Panc1 (cell line): ENCODE measurements at regions not wholly inside any gene's neighbourhood (a gene's known extent, or its start where the extent isn't known, plus 50 kb on each side); places are given as distances from the start of the nearest gene placed in this dataset.

Source experiments
- ATAC-seq: fragments of 200-7000 bp; cut with Tn5 transposase; 2 replicates; pipeline ENCODE4 v1.9.1; 2020; ENCODE audit warnings: mild to moderate bottlenecking, moderate library complexity
- BruUV-seq: library from RNA; stranded (reverse); fragments of 400-500 nt; replicated peaks from 2 replicates; lab custom pipeline; 2021; lab: Mats Ljungman, UMichigan
- CTCF ChIA-PET: fragments of 300-600 bp; sonication (Branson Sonifier 250); formaldehyde crosslinking; loops from one replicate; lab custom pipeline; 2022; ENCODE audit warnings: antibody characterized with exemption; lab: Charles Lee
- POLR2A ChIA-PET: fragments of 300-600 bp; sonication (Branson Sonifier 250); formaldehyde crosslinking; loops from one replicate; lab custom pipeline; 2022; ENCODE audit warnings: antibody characterized with exemption; lab: Charles Lee
- DNase-seq: peaks from one replicate; pipeline ENCODE4 v3.0.0-alpha.2; 2010; ENCODE audit warnings: low read depth, low spot score
- H3K27ac ChIP-seq: 2 replicates; pipeline ENCODE4 v1.5.1; 2011; ENCODE audit warnings: mild to moderate bottlenecking, low read length, inconsistent platforms
- H3K27me3 ChIP-seq: fragments of 200-500 bp; sonication (Bioruptor generic); 2 replicates; pipeline ENCODE4 v1.6.0; 2014; ENCODE audit warnings: low read length, inconsistent platforms; ENCODE audit not compliant: control insufficient read depth, insufficient read depth
- H3K36me3 ChIP-seq: fragments of 200-500 bp; sonication (Bioruptor generic); 2 replicates; pipeline ENCODE4 v1.5.1; 2014; ENCODE audit warnings: inconsistent platforms, mild to moderate bottlenecking, low read length, moderate library complexity; ENCODE audit not compliant: control insufficient read depth, insufficient read depth
- H3K4me1 ChIP-seq: 2 replicates; pipeline ENCODE4 v1.5.1; 2011; ENCODE audit warnings: inconsistent platforms, mild to moderate bottlenecking, low read length, moderate library complexity; ENCODE audit not compliant: control insufficient read depth, insufficient read depth
- H3K4me3 ChIP-seq, 2 experiments: 2 replicates each; pipeline ENCODE4 v1.5.1; 2011 to 2012; ENCODE audit warnings: low read depth in 2 of 2, low read length in 2 of 2, mild to moderate bottlenecking in 2 of 2, inconsistent platforms in 1 of 2, moderate library complexity in 1 of 2
- H3K9me3 ChIP-seq: fragments of 200-500 bp; sonication (Bioruptor generic); 2 replicates; pipeline ENCODE4 v1.5.1; 2014; ENCODE audit warnings: low read depth, mild to moderate bottlenecking, inconsistent platforms, low read length, moderate library complexity; ENCODE audit not compliant: control insufficient read depth, insufficient read depth
- CTCF ChIP-seq: fragments of 450-650 bp; IDR thresholded peaks from 2 replicates; pipeline ENCODE4 v1.5.1; 2017; ENCODE audit warnings: mild to moderate bottlenecking
- POLR2AphosphoS5 ChIP-seq: IDR thresholded peaks from 2 replicates; pipeline ENCODE4 v1.6.1; 2012; ENCODE audit warnings: mild to moderate bottlenecking, low read depth, low read length, moderate library complexity
- SIN3A ChIP-seq: IDR thresholded peaks from 2 replicates; pipeline ENCODE4 v1.6.1; 2012; ENCODE audit warnings: low read depth, mild to moderate bottlenecking, low read length, moderate library complexity, borderline replicate concordance; ENCODE audit not compliant: insufficient read depth
- TCF7L2 ChIP-seq: IDR thresholded peaks from 2 replicates; pipeline ENCODE4 v1.6.1; 2011; ENCODE audit warnings: mild to moderate bottlenecking, low read depth, low read length, inconsistent platforms
- in situ Hi-C: cut with HindIII; loops from 2 replicates; pipeline ENCODE4 v1.10.0; 2016; ENCODE audit warnings: low sequenced_read_pairs, low pct_unique_long_range_greater_than_20kb
- intact Hi-C: fragments of 100-400 bp; cut with micrococcal nuclease; formaldehyde crosslinking; loops from one replicate; pipeline ENCODE4 v1.10.0; 2022; ENCODE audit not compliant: unreplicated experiment
- TF ChIP-seq, protein P1 (sequence below), 2 experiments: IDR thresholded peaks; 2 replicates each; pipeline ENCODE4 v1.6.1; 2011 to 2012; ENCODE audit warnings: low read depth in 2 of 2, control low read depth in 1 of 2, low read length in 1 of 2, mild to moderate bottlenecking in 1 of 2, moderate library complexity in 1 of 2; ENCODE audit not compliant: insufficient read depth in 1 of 2

- ATAC-seq, result no peak
- H3K27me3 ChIP-seq, result no peaks in the 10 kb centered on the region
- no peak overlapping the region for H3K27ac ChIP-seq
- ChIA-PET CTCF (no interaction called here), POLR2A (no interaction called here)
- no peak for DNase-seq
- in situ Hi-C loops, result no loop called here
- no TSS peak for BruUV-seq
- no peaks in the 10 kb centered on the region for H3K36me3 ChIP-seq
- H3K9me3 ChIP-seq, result no peaks in the 10 kb centered on the region
- no peaks in the 10 kb centered on the region for H3K4me1 ChIP-seq
- H3K4me3 ChIP-seq, result no peak overlapping the region
- intact Hi-C loops, result no loop called here
- TF ChIP-seq POLR2AphosphoS5 (no peak), SIN3A (no peak), CTCF (no peak)
- TF ChIP-seq, protein P1, sequence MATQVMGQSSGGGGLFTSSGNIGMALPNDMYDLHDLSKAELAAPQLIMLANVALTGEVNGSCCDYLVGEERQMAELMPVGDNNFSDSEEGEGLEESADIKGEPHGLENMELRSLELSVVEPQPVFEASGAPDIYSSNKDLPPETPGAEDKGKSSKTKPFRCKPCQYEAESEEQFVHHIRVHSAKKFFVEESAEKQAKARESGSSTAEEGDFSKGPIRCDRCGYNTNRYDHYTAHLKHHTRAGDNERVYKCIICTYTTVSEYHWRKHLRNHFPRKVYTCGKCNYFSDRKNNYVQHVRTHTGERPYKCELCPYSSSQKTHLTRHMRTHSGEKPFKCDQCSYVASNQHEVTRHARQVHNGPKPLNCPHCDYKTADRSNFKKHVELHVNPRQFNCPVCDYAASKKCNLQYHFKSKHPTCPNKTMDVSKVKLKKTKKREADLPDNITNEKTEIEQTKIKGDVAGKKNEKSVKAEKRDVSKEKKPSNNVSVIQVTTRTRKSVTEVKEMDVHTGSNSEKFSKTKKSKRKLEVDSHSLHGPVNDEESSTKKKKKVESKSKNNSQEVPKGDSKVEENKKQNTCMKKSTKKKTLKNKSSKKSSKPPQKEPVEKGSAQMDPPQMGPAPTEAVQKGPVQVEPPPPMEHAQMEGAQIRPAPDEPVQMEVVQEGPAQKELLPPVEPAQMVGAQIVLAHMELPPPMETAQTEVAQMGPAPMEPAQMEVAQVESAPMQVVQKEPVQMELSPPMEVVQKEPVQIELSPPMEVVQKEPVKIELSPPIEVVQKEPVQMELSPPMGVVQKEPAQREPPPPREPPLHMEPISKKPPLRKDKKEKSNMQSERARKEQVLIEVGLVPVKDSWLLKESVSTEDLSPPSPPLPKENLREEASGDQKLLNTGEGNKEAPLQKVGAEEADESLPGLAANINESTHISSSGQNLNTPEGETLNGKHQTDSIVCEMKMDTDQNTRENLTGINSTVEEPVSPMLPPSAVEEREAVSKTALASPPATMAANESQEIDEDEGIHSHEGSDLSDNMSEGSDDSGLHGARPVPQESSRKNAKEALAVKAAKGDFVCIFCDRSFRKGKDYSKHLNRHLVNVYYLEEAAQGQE (IDR thresholded peaks at IDR 0.05; ENCODE audit: insufficient read depth in 1 of 2, low read depth in 2 of 2, low read length in 1 of 2), result no peak
Measured at GRCh38 chr2:223386984-223387383, 215.2 kb downstream of the SCG2 start.

DNA sequence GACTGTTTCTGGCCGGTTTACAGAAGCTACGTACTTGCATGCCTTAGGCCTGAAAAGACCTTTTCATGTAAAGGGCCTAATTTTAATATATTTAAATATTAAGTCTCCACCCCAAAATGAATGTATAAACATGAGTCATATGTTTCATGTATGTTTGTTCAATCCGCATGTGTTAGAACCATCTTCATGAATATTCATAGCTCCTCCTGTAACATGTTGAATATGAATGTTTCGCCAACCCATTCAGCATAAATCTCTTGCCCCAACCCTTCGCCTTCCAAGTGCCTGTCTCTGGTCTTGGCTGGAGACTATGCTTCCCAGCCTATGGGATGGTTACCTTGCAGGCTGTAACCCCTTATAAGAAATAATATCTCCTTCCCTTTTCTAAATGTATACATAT is 212.5 kb downstream of the SCG2 start:
- POLR2A ChIA-PET, result no interaction called here
- intact Hi-C loops, result no loop called here
- TF ChIP-seq TCF7L2 (no peak), CTCF (no peak)
- TF ChIP-seq, protein P1 (IDR thresholded peaks at IDR 0.05; ENCODE audit: insufficient read depth in 1 of 2, low read depth in 2 of 2, low read length in 1 of 2), result no peak
- H3K27ac ChIP-seq, result no peak overlapping the region
- no peaks in the 10 kb centered on the region for H3K36me3 ChIP-seq
- CTCF ChIA-PET, result no interaction called here
- no peak overlapping the region for H3K4me3 ChIP-seq
- no peaks in the 10 kb centered on the region for H3K4me1 ChIP-seq
- in situ Hi-C loops, result no loop called here
- DNase-seq, result no peak
- H3K9me3 ChIP-seq, result peaks cover 10% of the 10 kb centered on the region; the same call in 1 of the 2 replicates
- H3K27me3 ChIP-seq, result no peaks in the 10 kb centered on the region
- no TSS peak for BruUV-seq
- no peak for ATAC-seq
